Testis (tissue), 2 donors: ENCODE measurements at regions not wholly inside any gene's neighbourhood (a gene's known extent, or its start where the extent isn't known, plus 50 kb on each side); places are given as distances from the start of the nearest gene placed in this dataset.

Source experiments
- POLR2A ChIP-seq: fragments of 450-650 bp; IDR thresholded peaks from one replicate; pipeline ENCODE4 v1.6.1; 2017; ENCODE audit warnings: antibody characterized with exemption, mild to moderate bottlenecking, moderate library complexity
- TF ChIP-seq, protein P1 (sequence below), 3 experiments: fragments of 450-650 bp in 2 of 3; fragments of 200-600 bp in 1 of 3; sonication (generic) in 1 of 3; IDR thresholded peaks; one replicate each; pipeline ENCODE4 v1.5.1; 2016 to 2019; ENCODE audit warnings: antibody characterized with exemption in 3 of 3, mild to moderate bottlenecking in 2 of 3, moderate library complexity in 1 of 3

DNA sequence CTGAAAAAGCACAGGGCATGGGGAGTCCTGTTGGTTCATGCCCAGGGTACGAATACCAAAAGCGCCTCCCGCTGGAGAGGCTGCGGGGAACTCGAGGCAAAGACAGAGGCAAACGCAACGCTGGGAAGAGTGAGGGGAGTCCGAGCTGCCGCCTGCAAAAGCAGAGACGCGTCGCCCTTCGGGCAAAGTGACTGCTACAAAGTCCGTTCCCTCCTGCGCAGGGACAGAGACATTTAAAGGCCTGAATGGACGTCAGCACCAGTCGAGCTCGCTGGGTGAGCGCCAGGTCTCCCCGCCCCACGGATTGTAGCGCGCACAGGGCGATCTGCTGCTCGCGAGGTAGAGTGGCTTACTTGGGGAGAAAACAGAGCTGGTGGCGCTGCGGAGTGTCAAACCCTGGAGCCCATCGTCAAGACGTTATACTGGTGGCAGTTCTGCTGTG lies 732.8 kb downstream of the ZWINT start:
- TF ChIP-seq, protein P1, sequence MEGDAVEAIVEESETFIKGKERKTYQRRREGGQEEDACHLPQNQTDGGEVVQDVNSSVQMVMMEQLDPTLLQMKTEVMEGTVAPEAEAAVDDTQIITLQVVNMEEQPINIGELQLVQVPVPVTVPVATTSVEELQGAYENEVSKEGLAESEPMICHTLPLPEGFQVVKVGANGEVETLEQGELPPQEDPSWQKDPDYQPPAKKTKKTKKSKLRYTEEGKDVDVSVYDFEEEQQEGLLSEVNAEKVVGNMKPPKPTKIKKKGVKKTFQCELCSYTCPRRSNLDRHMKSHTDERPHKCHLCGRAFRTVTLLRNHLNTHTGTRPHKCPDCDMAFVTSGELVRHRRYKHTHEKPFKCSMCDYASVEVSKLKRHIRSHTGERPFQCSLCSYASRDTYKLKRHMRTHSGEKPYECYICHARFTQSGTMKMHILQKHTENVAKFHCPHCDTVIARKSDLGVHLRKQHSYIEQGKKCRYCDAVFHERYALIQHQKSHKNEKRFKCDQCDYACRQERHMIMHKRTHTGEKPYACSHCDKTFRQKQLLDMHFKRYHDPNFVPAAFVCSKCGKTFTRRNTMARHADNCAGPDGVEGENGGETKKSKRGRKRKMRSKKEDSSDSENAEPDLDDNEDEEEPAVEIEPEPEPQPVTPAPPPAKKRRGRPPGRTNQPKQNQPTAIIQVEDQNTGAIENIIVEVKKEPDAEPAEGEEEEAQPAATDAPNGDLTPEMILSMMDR (IDR thresholded peaks at IDR 0.05) = no peak
- no peak for TF ChIP-seq POLR2A
